ENCODE measurements at regions not wholly inside any gene's neighbourhood (a gene's known extent, or its start where the extent isn't known, plus 50 kb on each side); places are given as distances from the start of the nearest gene placed in this dataset.

- TF ChIP-seq, protein P1, sequence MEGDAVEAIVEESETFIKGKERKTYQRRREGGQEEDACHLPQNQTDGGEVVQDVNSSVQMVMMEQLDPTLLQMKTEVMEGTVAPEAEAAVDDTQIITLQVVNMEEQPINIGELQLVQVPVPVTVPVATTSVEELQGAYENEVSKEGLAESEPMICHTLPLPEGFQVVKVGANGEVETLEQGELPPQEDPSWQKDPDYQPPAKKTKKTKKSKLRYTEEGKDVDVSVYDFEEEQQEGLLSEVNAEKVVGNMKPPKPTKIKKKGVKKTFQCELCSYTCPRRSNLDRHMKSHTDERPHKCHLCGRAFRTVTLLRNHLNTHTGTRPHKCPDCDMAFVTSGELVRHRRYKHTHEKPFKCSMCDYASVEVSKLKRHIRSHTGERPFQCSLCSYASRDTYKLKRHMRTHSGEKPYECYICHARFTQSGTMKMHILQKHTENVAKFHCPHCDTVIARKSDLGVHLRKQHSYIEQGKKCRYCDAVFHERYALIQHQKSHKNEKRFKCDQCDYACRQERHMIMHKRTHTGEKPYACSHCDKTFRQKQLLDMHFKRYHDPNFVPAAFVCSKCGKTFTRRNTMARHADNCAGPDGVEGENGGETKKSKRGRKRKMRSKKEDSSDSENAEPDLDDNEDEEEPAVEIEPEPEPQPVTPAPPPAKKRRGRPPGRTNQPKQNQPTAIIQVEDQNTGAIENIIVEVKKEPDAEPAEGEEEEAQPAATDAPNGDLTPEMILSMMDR (IDR thresholded peaks at IDR 0.05; ENCODE audit: low read length, missing control alignments), result no peak
- H3K4me3 ChIP-seq (replicated peaks; ENCODE audit: low read depth, low read length), result no peak overlapping the region
- no peak for DNase-seq (ENCODE audit: low read depth)
Observed at GRCh38 chr6:167491438-167492099, 166.7 kb downstream of the TTLL2 start.

DNA sequence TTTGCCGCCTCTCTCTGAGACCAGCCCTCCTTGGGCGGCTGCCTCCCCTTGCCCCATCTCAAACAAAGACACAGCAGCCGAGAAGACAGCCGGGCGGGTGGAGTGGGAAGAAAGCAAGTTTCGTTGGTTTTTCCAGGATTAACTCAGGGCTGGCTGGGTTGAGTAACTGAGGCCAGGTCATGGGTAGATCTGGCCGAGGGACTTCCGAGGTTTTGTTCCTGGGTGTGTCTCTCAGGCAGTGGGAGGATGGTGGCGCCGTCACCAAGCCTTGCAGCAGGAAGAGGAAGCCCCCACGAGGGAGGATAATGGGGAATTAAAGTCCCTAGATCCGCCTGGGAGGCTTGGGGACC is 167.2 kb downstream of the TTLL2 start:
- H3K4me3 ChIP-seq (replicated peaks; ENCODE audit: low read depth, low read length), result no peak overlapping the region
- DNase-seq (ENCODE audit: low read depth), result no peak
- TF ChIP-seq, protein P1 (IDR thresholded peaks at IDR 0.05; ENCODE audit: low read length, missing control alignments), result no peak

DNA sequence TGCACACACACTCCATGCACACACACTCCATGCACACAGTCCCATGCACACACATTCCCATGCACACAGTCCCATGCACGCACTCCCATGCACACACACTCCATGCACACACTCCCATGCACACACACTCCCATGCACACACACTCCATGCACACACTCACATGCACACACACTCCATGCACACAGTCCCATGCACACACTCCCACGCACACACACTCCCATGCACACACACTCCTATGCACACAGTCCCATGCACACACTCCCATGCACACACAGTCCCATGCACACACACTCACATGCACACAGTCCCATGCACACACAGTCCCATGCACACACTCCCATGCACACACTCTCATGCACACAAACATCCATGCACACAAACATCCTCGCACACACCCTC is 168.4 kb downstream of the TTLL2 start:
- no peak for DNase-seq (ENCODE audit: low read depth)

DNA sequence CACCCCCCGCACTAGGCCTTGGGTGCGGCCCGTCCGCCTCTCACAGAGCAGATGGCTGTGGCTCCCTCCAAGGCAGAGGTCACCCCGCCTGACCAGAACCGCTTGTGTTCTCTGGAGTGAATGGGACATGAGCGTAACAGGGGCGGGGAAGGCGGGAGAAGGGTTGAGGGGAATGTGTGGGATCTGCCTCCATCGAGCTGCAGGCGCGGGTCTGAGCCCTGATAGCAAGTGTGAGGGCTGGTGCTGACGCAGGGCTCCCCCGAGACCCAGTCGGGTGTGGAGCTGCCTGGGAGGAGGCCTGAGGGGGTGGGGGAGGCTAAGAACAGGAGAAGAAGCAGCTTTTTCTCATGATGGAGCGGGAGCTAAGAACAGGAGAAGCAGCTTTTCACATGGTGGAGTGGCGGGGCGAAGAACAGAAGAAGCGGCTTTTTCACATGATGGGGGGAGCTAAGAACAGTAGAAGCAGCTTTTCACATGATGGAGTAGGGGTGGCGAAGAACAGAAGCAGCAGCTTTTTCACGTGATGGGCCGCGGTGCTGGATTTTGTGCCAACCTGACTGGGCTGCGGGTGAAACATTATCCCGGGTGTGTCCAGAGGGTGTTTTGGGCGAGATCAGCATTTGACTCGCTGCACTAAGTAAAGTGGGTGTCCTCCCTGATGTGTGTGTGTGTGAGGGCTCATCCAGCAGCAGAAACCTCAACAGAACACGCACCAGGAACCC is 169.3 kb downstream of the TTLL2 start:
- TF ChIP-seq, protein P1 (IDR thresholded peaks at IDR 0.05; ENCODE audit: low read length, missing control alignments), result no peak
- peak; percentile 23 for DNase-seq (ENCODE audit: low read depth)
- H3K4me3 ChIP-seq (replicated peaks; ENCODE audit: low read depth, low read length), result no peak overlapping the region

More for the DNA sequence above, 168.4 kb downstream of the TTLL2 start:
- TF ChIP-seq, protein P1 (IDR thresholded peaks at IDR 0.05; ENCODE audit: low read length, missing control alignments), result no peak
- no peak overlapping the region for H3K4me3 ChIP-seq (replicated peaks; ENCODE audit: low read depth, low read length)

DNA sequence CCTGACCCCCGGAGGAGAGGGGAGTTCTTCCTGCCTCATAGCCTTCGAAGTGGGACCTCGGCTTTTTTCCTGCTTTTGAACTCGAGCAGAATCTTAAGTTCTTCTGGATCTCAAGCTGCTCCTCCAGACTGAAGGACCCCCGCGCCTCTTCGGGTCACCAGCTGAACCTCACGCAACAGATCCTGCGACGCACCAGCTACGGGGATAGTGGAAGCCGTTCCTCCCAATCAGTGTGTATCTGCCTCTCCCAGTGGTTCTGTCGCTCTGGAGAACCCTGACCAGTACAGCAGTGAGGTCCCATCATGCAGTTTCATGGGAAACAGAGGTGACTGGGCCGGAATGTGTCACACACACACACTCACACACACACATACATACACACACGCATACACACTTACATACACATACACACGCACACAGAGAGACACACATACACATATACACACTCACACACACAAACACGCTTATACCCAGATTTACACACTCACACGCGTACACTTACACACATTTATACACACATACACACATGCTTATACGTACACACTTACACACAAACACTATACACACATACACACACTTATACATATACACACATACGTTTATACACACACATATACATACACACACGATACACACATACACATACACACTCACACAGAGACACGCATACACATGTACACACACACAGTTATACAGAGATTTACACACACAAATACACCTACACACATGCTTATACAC is 170.0 kb downstream of the TTLL2 start:
- TF ChIP-seq, protein P1 (IDR thresholded peaks at IDR 0.05; ENCODE audit: low read length, missing control alignments), result no peak
- no peak overlapping the region for H3K4me3 ChIP-seq (replicated peaks; ENCODE audit: low read depth, low read length)
- DNase-seq (ENCODE audit: low read depth), result no peak

DNA sequence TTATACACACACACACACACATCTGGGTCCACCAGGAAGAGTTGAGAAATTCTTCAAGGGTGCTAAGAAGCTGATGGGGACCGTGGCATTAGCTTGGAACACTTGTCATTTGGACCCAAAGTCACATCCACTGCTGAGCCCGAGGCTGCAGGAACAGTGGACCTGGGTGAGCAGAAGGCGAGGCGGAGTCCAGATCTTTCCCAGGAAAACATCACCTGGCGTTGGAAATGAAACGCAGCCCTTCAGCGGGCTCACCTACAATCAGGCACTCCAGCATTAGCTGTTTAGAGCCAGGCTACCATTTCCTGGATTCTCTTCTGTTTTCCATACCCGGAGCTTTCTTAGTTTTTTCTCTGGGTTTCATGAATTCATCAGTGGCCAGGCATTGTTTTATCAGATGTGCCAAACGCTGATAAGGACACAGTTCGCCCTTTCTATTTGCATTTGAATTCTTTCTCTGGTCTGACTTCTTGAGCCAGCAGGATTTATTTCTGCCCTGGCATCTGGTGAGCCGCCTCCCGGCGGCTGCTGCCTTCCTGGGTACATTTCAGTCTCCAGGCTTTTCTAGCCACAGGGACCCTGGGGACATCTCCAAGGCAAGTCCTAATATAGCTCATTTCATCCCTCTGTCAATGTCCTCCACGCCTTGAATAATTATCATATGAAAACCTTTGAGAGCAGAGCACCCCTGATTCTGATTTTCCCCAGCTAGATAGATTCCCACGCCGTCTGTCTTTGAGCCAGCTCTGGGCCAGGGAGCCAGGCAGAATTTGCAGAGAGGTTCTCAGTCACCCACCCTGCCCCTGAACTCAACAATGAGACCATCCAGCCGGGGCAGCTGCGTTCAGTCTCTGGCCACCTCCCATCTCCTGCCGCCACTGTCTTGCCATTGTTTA is 170.9 kb downstream of the TTLL2 start:
- no peak for DNase-seq (ENCODE audit: low read depth)
- TF ChIP-seq, protein P1 (IDR thresholded peaks at IDR 0.05; ENCODE audit: low read length, missing control alignments), result no peak

More for the DNA sequence above, 170.9 kb downstream of the TTLL2 start:
- no peak overlapping the region for H3K4me3 ChIP-seq (replicated peaks; ENCODE audit: low read depth, low read length)

Measured in fibroblast of pulmonary artery (primary cell).